Trophoblast cell (in vitro differentiated cells and primary cell): ENCODE measurements at regions not wholly inside any gene's neighbourhood (a gene's known extent, or its start where the extent isn't known, plus 50 kb on each side); places are given as distances from the start of the nearest gene placed in this dataset.
"Not testable (repeated sequence)": the region's sequence is repeated elsewhere in the genome, so short reads cannot be mapped to it uniquely, and the experiment has no call there.

ENCODE experiments used
- DNase-seq, 2 donors: peaks; one replicate each; pipeline ENCODE4 v3.0.0-alpha.2; 2016
- H2AFZ ChIP-seq: 2 replicates; pipeline ENCODE4 v1.6.1; 2013; ENCODE audit warnings: low read length, moderate library complexity, mild to moderate bottlenecking; ENCODE audit not compliant: insufficient read depth, poor library complexity
- H2AK5ac ChIP-seq: 2 replicates; pipeline ENCODE4 v1.6.1; 2013; ENCODE audit warnings: mild to moderate bottlenecking, low read length
- H2BK120ac ChIP-seq: 2 replicates; pipeline ENCODE4 v1.6.1; 2013; ENCODE audit warnings: low read length, mild to moderate bottlenecking, moderate library complexity; ENCODE audit not compliant: insufficient read depth, poor library complexity
- H2BK12ac ChIP-seq: 2 replicates; pipeline ENCODE4 v1.6.1; 2013; ENCODE audit warnings: mild to moderate bottlenecking, low read length, moderate library complexity
- H2BK5ac ChIP-seq: 2 replicates; pipeline ENCODE4 v1.6.1; 2013; ENCODE audit warnings: low read length, low read depth, moderate library complexity, mild to moderate bottlenecking; ENCODE audit not compliant: poor library complexity
- H3K14ac ChIP-seq: 2 replicates; pipeline ENCODE4 v1.6.1; 2013; ENCODE audit warnings: mild to moderate bottlenecking, low read length
- H3K18ac ChIP-seq: 2 replicates; pipeline ENCODE4 v1.6.1; 2013; ENCODE audit warnings: mild to moderate bottlenecking, low read length
- H3K23ac ChIP-seq: 2 replicates; pipeline ENCODE4 v1.6.1; 2013; ENCODE audit warnings: low read length
- H3K27ac ChIP-seq: 2 replicates; pipeline ENCODE4 v1.5.1; 2013; ENCODE audit warnings: low read depth, mild to moderate bottlenecking, inconsistent platforms, low read length, moderate library complexity
- H3K27me3 ChIP-seq: 2 replicates; pipeline ENCODE4 v1.6.1; 2013; ENCODE audit warnings: inconsistent platforms, mild to moderate bottlenecking, low read length, moderate library complexity; ENCODE audit not compliant: insufficient read depth
- H3K36me3 ChIP-seq, 2 experiments: 1 replicate in 1 of 2; 2 replicates in 1 of 2; pipeline ENCODE4 v1.6.1; 2013; ENCODE audit warnings: low read length in 2 of 2, mild to moderate bottlenecking in 2 of 2, moderate library complexity in 1 of 2; ENCODE audit not compliant: insufficient read depth in 2 of 2, control insufficient read depth in 1 of 2
- H3K4ac ChIP-seq: 2 replicates; pipeline ENCODE4 v1.6.1; 2013; ENCODE audit warnings: low read depth, mild to moderate bottlenecking, low read length, moderate library complexity
- H3K4me1 ChIP-seq, 2 experiments: 1 replicate in 1 of 2; 2 replicates in 1 of 2; pipeline ENCODE4 v1.6.1; 2013; ENCODE audit warnings: low read length in 2 of 2, mild to moderate bottlenecking in 2 of 2, moderate library complexity in 1 of 2; ENCODE audit not compliant: insufficient read depth in 2 of 2, control insufficient read depth in 1 of 2
- H3K4me2 ChIP-seq: 2 replicates; pipeline ENCODE4 v1.6.1; 2013; ENCODE audit warnings: inconsistent platforms, mild to moderate bottlenecking, low read length, moderate library complexity
- H3K4me3 ChIP-seq: 2 replicates; pipeline ENCODE4 v1.5.1; 2013; ENCODE audit warnings: mild to moderate bottlenecking, low read depth, low read length, inconsistent platforms
- H3K79me1 ChIP-seq: one replicate; pipeline ENCODE4 v1.6.1; 2013; ENCODE audit warnings: low read length
- H3K79me2 ChIP-seq: 2 replicates; pipeline ENCODE4 v1.6.1; 2013; ENCODE audit warnings: low read length, mild to moderate bottlenecking; ENCODE audit not compliant: control insufficient read depth, insufficient read depth, poor library complexity
- H3K9ac ChIP-seq: 2 replicates; pipeline ENCODE4 v1.6.1; 2013; ENCODE audit warnings: mild to moderate bottlenecking, low read length
- H3K9me3 ChIP-seq: 2 replicates; pipeline ENCODE4 v1.6.1; 2013; ENCODE audit warnings: low read depth, mild to moderate bottlenecking, control low read depth, inconsistent platforms, low read length; ENCODE audit not compliant: insufficient read depth
- H4K12ac ChIP-seq: 2 replicates; pipeline ENCODE4 v1.6.1; 2013; ENCODE audit warnings: low read depth, mild to moderate bottlenecking, low read length, moderate library complexity
- H4K8ac ChIP-seq: 2 replicates; pipeline ENCODE4 v1.6.1; 2013; ENCODE audit warnings: low read depth, mild to moderate bottlenecking, low read length, moderate library complexity
- H4K91ac ChIP-seq: one replicate; pipeline ENCODE4 v1.6.1; 2013; ENCODE audit warnings: low read depth, mild to moderate bottlenecking, low read length, moderate library complexity
- WGBS: extraction: QIAGEN DNeasy Blood & Tissue Kit; methylation state at CpG from one replicate; pipeline ENCODE4 v1.1.7; 2013; ENCODE audit warnings: missing lambda C conversion rate; ENCODE audit not compliant: insufficient read length, insufficient coverage; ENCODE audit errors: extremely low coverage; 5-methylcytosine and 5-hydroxymethylcytosine counted together

GRCh38 chr6:49205526-49205925 is 257.5 kb downstream of the MMUT start:
- no peak overlapping the region for H3K9ac ChIP-seq
- WGBS, result no CpG with 5 or more reads among the region's 2 CpGs
- H3K4me3 ChIP-seq, result no peak overlapping the region

GRCh38 chr6:49202924-49203536 is 260.0 kb downstream of the MMUT start:
- Histone ChIP-seq H2BK120ac (no peak overlapping the region), H3K9me3 (no peaks in the 10 kb centered on the region), H2AK5ac (no peak overlapping the region), H3K4me1 (no peaks in the 10 kb centered on the region), H3K4me3 (no peak overlapping the region), H3K79me1 (no peaks in the 10 kb centered on the region), H3K27me3 (no peaks in the 10 kb centered on the region), H3K4me2 (no peak overlapping the region), H4K12ac (no peak overlapping the region), H3K79me2 (no peaks in the 10 kb centered on the region), H3K23ac (no peak overlapping the region), H4K8ac (no peak overlapping the region), H2BK5ac (no peak overlapping the region), H3K27ac (no peak overlapping the region), H3K14ac (no peak overlapping the region), H2BK12ac (no peak overlapping the region), H3K36me3 (no peaks in the 10 kb centered on the region), H3K9ac (no peak overlapping the region), H3K4ac (no peak overlapping the region), H3K18ac (no peak overlapping the region), H4K91ac (no peak overlapping the region), H2AFZ (no peak overlapping the region)
- no CpG with 5 or more reads among the region's 3 CpGs for WGBS
- DNase-seq, result no peak

More at GRCh38 chr6:49205526-49205925, 257.5 kb downstream of the MMUT start:
- no peak overlapping the region for H3K18ac ChIP-seq
- H3K27me3 ChIP-seq, result no peaks in the 10 kb centered on the region
- no peak overlapping the region for H3K4ac ChIP-seq
- H4K91ac ChIP-seq, result no peak overlapping the region
- no peaks in the 10 kb centered on the region for H3K79me1 ChIP-seq
- no peak overlapping the region for H2AFZ ChIP-seq
- no peak overlapping the region for H3K14ac ChIP-seq
- no peak overlapping the region for H4K12ac ChIP-seq
- no peak overlapping the region for H2BK5ac ChIP-seq
- H3K23ac ChIP-seq, result no peak overlapping the region
- H2AK5ac ChIP-seq, result no peak overlapping the region
- no peaks in the 10 kb centered on the region for H3K79me2 ChIP-seq
- no peaks in the 10 kb centered on the region for H3K36me3 ChIP-seq
- no peak overlapping the region for H2BK12ac ChIP-seq
- H3K27ac ChIP-seq, result no peak overlapping the region
- no peak overlapping the region for H3K4me2 ChIP-seq
- H4K8ac ChIP-seq, result no peak overlapping the region
- DNase-seq, result no peak
- H2BK120ac ChIP-seq, result no peak overlapping the region
- no peaks in the 10 kb centered on the region for H3K9me3 ChIP-seq
- H3K4me1 ChIP-seq, result no peaks in the 10 kb centered on the region

GRCh38 chr6:49198015-49198414 is 265.0 kb downstream of the MMUT start:
- WGBS, result no CpG with 5 or more reads among the region's 1 CpG
- no peaks in the 10 kb centered on the region for H3K79me1 ChIP-seq
- H3K18ac ChIP-seq, result no peak overlapping the region
- no peaks in the 10 kb centered on the region for H3K4me1 ChIP-seq
- no peak overlapping the region for H3K4me3 ChIP-seq
- no peak overlapping the region for H3K14ac ChIP-seq
- no peak overlapping the region for H2BK5ac ChIP-seq
- H3K9ac ChIP-seq, result no peak overlapping the region
- no peak overlapping the region for H2BK120ac ChIP-seq
- H4K91ac ChIP-seq, result no peak overlapping the region
- no peak overlapping the region for H2AK5ac ChIP-seq
- no peak overlapping the region for H3K4me2 ChIP-seq
- H2AFZ ChIP-seq, result no peak overlapping the region
- no peak overlapping the region for H4K12ac ChIP-seq
- H4K8ac ChIP-seq, result no peak overlapping the region
- H3K79me2 ChIP-seq, result no peaks in the 10 kb centered on the region
- H3K27me3 ChIP-seq, result no peaks in the 10 kb centered on the region
- no peaks in the 10 kb centered on the region for H3K36me3 ChIP-seq
- H3K4ac ChIP-seq, result no peak overlapping the region
- no peaks in the 10 kb centered on the region for H3K9me3 ChIP-seq
- no peak overlapping the region for H3K23ac ChIP-seq
- DNase-seq, result no peak
- no peak overlapping the region for H2BK12ac ChIP-seq
- H3K27ac ChIP-seq, result no peak overlapping the region

GRCh38 chr6:49162379-49162778 is 300.7 kb downstream of the MMUT start:
- not testable (repeated sequence) for H4K12ac ChIP-seq, H3K79me1 ChIP-seq, H3K23ac ChIP-seq, H3K36me3 ChIP-seq, H2AK5ac ChIP-seq, H3K79me2 ChIP-seq, H4K91ac ChIP-seq, H3K4me1 ChIP-seq, H3K4me2 ChIP-seq, H3K9me3 ChIP-seq, H3K14ac ChIP-seq, H2AFZ ChIP-seq, H3K4ac ChIP-seq, H2BK5ac ChIP-seq, H3K18ac ChIP-seq, H2BK12ac ChIP-seq, H3K4me3 ChIP-seq, H3K27me3 ChIP-seq, H3K9ac ChIP-seq, H2BK120ac ChIP-seq, H4K8ac ChIP-seq, H3K27ac ChIP-seq, DNase-seq
- no CpG with 5 or more reads among the region's 2 CpGs for WGBS
